ENCODE measurements at regions not wholly inside any gene's neighbourhood (a gene's known extent, or its start where the extent isn't known, plus 50 kb on each side); places are given as distances from the start of the nearest gene placed in this dataset.

GRCh38 chr14:30369502-30370180, 189.3 kb upstream of the G2E3 start:
- Histone ChIP-seq H3K27ac (ENCODE audit: low read depth, low read length) (no peak overlapping the region), H3K36me3 (ENCODE audit: insufficient read depth, low read length) (no peaks in the 10 kb centered on the region), H3K27me3 (ENCODE audit: insufficient read depth, low read length) (no peaks in the 10 kb centered on the region), H3K9ac (ENCODE audit: low read depth, low read length) (no peak overlapping the region), H3K4me3 (ENCODE audit: low read length) (no peak overlapping the region), H3K9me3 (ENCODE audit: insufficient read depth, low read depth, low read length) (no peaks in the 10 kb centered on the region), H3K4me1 (ENCODE audit: insufficient read depth, low read length) (no peaks in the 10 kb centered on the region)
- WGBS: 92% methylated on average over 5 of the region's 6 CpGs

GRCh38 chr14:30373053-30373452, 185.9 kb upstream of the G2E3 start:
- H3K36me3 ChIP-seq (ENCODE audit: insufficient read depth, low read length): no peaks in the 10 kb centered on the region

GRCh38 chr14:30373526-30373925, 185.4 kb upstream of the G2E3 start:
- Histone ChIP-seq H3K4me1 (ENCODE audit: insufficient read depth, low read length) (no peaks in the 10 kb centered on the region), H3K9ac (ENCODE audit: low read depth, low read length) (no peak overlapping the region), H3K27ac (ENCODE audit: low read depth, low read length) (no peak overlapping the region), H3K4me3 (ENCODE audit: low read length) (no peak overlapping the region), H3K27me3 (ENCODE audit: insufficient read depth, low read length) (no peaks in the 10 kb centered on the region), H3K9me3 (ENCODE audit: insufficient read depth, low read depth, low read length) (no peaks in the 10 kb centered on the region), H3K36me3 (ENCODE audit: insufficient read depth, low read length) (no peaks in the 10 kb centered on the region)
- 100% methylated on average over 2 of the region's 2 CpGs for WGBS

More at GRCh38 chr14:30373053-30373452, 185.9 kb upstream of the G2E3 start:
- H3K9me3 ChIP-seq (ENCODE audit: insufficient read depth, low read depth, low read length): no peaks in the 10 kb centered on the region
- no peak overlapping the region for H3K4me3 ChIP-seq (ENCODE audit: low read length)
- H3K27me3 ChIP-seq (ENCODE audit: insufficient read depth, low read length): no peaks in the 10 kb centered on the region
- no peaks in the 10 kb centered on the region for H3K4me1 ChIP-seq (ENCODE audit: insufficient read depth, low read length)
- no peak overlapping the region for H3K9ac ChIP-seq (ENCODE audit: low read depth, low read length)
- WGBS: 95% methylated on average over 2 of the region's 2 CpGs
- H3K27ac ChIP-seq (ENCODE audit: low read depth, low read length): no peak overlapping the region

GRCh38 chr14:30375296-30375892, 183.6 kb upstream of the G2E3 start:
- H3K36me3 ChIP-seq (ENCODE audit: insufficient read depth, low read length): no peaks in the 10 kb centered on the region
- 49% methylated on average over 5 of the region's 5 CpGs for WGBS
- no peaks in the 10 kb centered on the region for H3K9me3 ChIP-seq (ENCODE audit: insufficient read depth, low read depth, low read length)
- no peaks in the 10 kb centered on the region for H3K27me3 ChIP-seq (ENCODE audit: insufficient read depth, low read length)
- no peak overlapping the region for H3K9ac ChIP-seq (ENCODE audit: low read depth, low read length)
- H3K4me3 ChIP-seq (ENCODE audit: low read length): no peak overlapping the region
- H3K4me1 ChIP-seq (ENCODE audit: insufficient read depth, low read length): no peaks in the 10 kb centered on the region
- no peak overlapping the region for H3K27ac ChIP-seq (ENCODE audit: low read depth, low read length)

- Histone ChIP-seq H3K4me3 (ENCODE audit: low read length) (no peak overlapping the region), H3K27ac (ENCODE audit: low read depth, low read length) (no peak overlapping the region), H3K9ac (ENCODE audit: low read depth, low read length) (no peak overlapping the region), H3K9me3 (ENCODE audit: insufficient read depth, low read depth, low read length) (no peaks in the 10 kb centered on the region), H3K36me3 (ENCODE audit: insufficient read depth, low read length) (no peaks in the 10 kb centered on the region), H3K4me1 (ENCODE audit: insufficient read depth, low read length) (no peaks in the 10 kb centered on the region), H3K27me3 (ENCODE audit: insufficient read depth, low read length) (no peaks in the 10 kb centered on the region)
- 100% methylated on average over 1 of the region's 2 CpGs for WGBS
These were observed 177.0 kb upstream of the G2E3 start for GRCh38 chr14:30381861-30382480.

- no peak overlapping the region for H3K4me3 ChIP-seq (ENCODE audit: low read length)
- 100% methylated on average over 1 of the region's 1 CpG for WGBS
- H3K27me3 ChIP-seq (ENCODE audit: insufficient read depth, low read length): no peaks in the 10 kb centered on the region
- H3K4me1 ChIP-seq (ENCODE audit: insufficient read depth, low read length): no peaks in the 10 kb centered on the region
- H3K27ac ChIP-seq (ENCODE audit: low read depth, low read length): no peak overlapping the region
- no peaks in the 10 kb centered on the region for H3K9me3 ChIP-seq (ENCODE audit: insufficient read depth, low read depth, low read length)
- H3K9ac ChIP-seq (ENCODE audit: low read depth, low read length): no peak overlapping the region
- no peaks in the 10 kb centered on the region for H3K36me3 ChIP-seq (ENCODE audit: insufficient read depth, low read length)
These were observed 173.0 kb upstream of the G2E3 start for GRCh38 chr14:30385925-30386324.

GRCh38 chr14:30387871-30388270, 171.1 kb upstream of the G2E3 start:
- WGBS: 92% methylated on average over 3 of the region's 3 CpGs
- Histone ChIP-seq H3K27ac (ENCODE audit: low read depth, low read length) (no peak overlapping the region), H3K36me3 (ENCODE audit: insufficient read depth, low read length) (no peaks in the 10 kb centered on the region), H3K4me3 (ENCODE audit: low read length) (no peak overlapping the region), H3K4me1 (ENCODE audit: insufficient read depth, low read length) (no peaks in the 10 kb centered on the region), H3K9me3 (ENCODE audit: insufficient read depth, low read depth, low read length) (no peaks in the 10 kb centered on the region), H3K9ac (ENCODE audit: low read depth, low read length) (no peak overlapping the region), H3K27me3 (ENCODE audit: insufficient read depth, low read length) (no peaks in the 10 kb centered on the region)

- no peaks in the 10 kb centered on the region for H3K36me3 ChIP-seq (ENCODE audit: insufficient read depth, low read length)
- 93% methylated on average over 5 of the region's 6 CpGs for WGBS
- H3K4me1 ChIP-seq (ENCODE audit: insufficient read depth, low read length): no peaks in the 10 kb centered on the region
- H3K27me3 ChIP-seq (ENCODE audit: insufficient read depth, low read length): no peaks in the 10 kb centered on the region
- H3K27ac ChIP-seq (ENCODE audit: low read depth, low read length): no peak overlapping the region
- no peak overlapping the region for H3K4me3 ChIP-seq (ENCODE audit: low read length)
- no peaks in the 10 kb centered on the region for H3K9me3 ChIP-seq (ENCODE audit: insufficient read depth, low read depth, low read length)
- H3K9ac ChIP-seq (ENCODE audit: low read depth, low read length): no peak overlapping the region
These were observed 169.7 kb upstream of the G2E3 start for GRCh38 chr14:30389134-30389876.

GRCh38 chr14:30389877-30390385, 169.0 kb upstream of the G2E3 start:
- Histone ChIP-seq H3K27me3 (ENCODE audit: insufficient read depth, low read length) (no peaks in the 10 kb centered on the region), H3K9ac (ENCODE audit: low read depth, low read length) (no peak overlapping the region), H3K4me1 (ENCODE audit: insufficient read depth, low read length) (no peaks in the 10 kb centered on the region), H3K36me3 (ENCODE audit: insufficient read depth, low read length) (no peaks in the 10 kb centered on the region), H3K9me3 (ENCODE audit: insufficient read depth, low read depth, low read length) (no peaks in the 10 kb centered on the region), H3K4me3 (ENCODE audit: low read length) (no peak overlapping the region), H3K27ac (ENCODE audit: low read depth, low read length) (no peak overlapping the region)
- WGBS: 81% methylated on average over 4 of the region's 4 CpGs

GRCh38 chr14:30395065-30395464, 163.9 kb upstream of the G2E3 start:
- Histone ChIP-seq H3K27me3 (ENCODE audit: insufficient read depth, low read length) (no peaks in the 10 kb centered on the region), H3K9ac (ENCODE audit: low read depth, low read length) (no peak overlapping the region), H3K4me3 (ENCODE audit: low read length) (no peak overlapping the region), H3K9me3 (ENCODE audit: insufficient read depth, low read depth, low read length) (no peaks in the 10 kb centered on the region), H3K36me3 (ENCODE audit: insufficient read depth, low read length) (no peaks in the 10 kb centered on the region), H3K4me1 (ENCODE audit: insufficient read depth, low read length) (no peaks in the 10 kb centered on the region), H3K27ac (ENCODE audit: low read depth, low read length) (no peak overlapping the region)
- no CpG with 5 or more reads among the region's 1 CpG for WGBS

GRCh38 chr14:30402846-30403245, 156.1 kb upstream of the G2E3 start:
- Histone ChIP-seq H3K27me3 (ENCODE audit: insufficient read depth, low read length) (no peaks in the 10 kb centered on the region), H3K27ac (ENCODE audit: low read depth, low read length) (no peak overlapping the region), H3K9ac (ENCODE audit: low read depth, low read length) (no peak overlapping the region), H3K36me3 (ENCODE audit: insufficient read depth, low read length) (no peaks in the 10 kb centered on the region), H3K4me3 (ENCODE audit: low read length) (no peak overlapping the region), H3K9me3 (ENCODE audit: insufficient read depth, low read depth, low read length) (no peaks in the 10 kb centered on the region), H3K4me1 (ENCODE audit: insufficient read depth, low read length) (no peaks in the 10 kb centered on the region)
